ENCODE measurements at regions not wholly inside any gene's neighbourhood (a gene's known extent, or its start where the extent isn't known, plus 50 kb on each side); places are given as distances from the start of the nearest gene placed in this dataset.
A peak's percentile ranks its signal among the peaks of the same experiment; 100 is the strongest.

- intact Hi-C loops (cut with DNase I; ENCODE audit: low total_unique reads) = no loop called here
- Histone ChIP-seq H3K27ac (no peak overlapping the region), H3K36me3 (no peaks in the 10 kb centered on the region), H3K4me1 (peaks cover 0 to 43% (median 19%) of the 10 kb centered on the region in 4 donors), H3K4me3 (no peak overlapping the region), H3K27me3 (no peaks in the 10 kb centered on the region), H3K9me3 (no peaks in the 10 kb centered on the region)
- TF ChIP-seq CTCF (IDR thresholded peaks at IDR 0.05) = no peak
- DNase-seq = no peak
Measured at GRCh38 chr15:72995849-72996248, 56.4 kb upstream of the NEO1 start.

- Histone ChIP-seq H3K4me1 (peaks cover 0 to 38% (median 19%) of the 10 kb centered on the region in 4 donors), H3K27me3 (no peaks in the 10 kb centered on the region), H3K4me3 (peak overlapping the region in 1 of 2 donors; percentile 7), H3K27ac (peak overlapping the region; percentile 59 to 69), H3K9me3 (no peaks in the 10 kb centered on the region), H3K36me3 (no peaks in the 10 kb centered on the region)
- peak in 1 of 2 donors; percentile 31 for DNase-seq
- TF ChIP-seq CTCF (IDR thresholded peaks at IDR 0.05) = no peak
- intact Hi-C loops (cut with DNase I; ENCODE audit: low total_unique reads) = no loop called here
Measured at GRCh38 chr15:72994534-72995177, 57.6 kb upstream of the NEO1 start.

- no peaks in the 10 kb centered on the region for H3K27me3 ChIP-seq
- no peak for TF ChIP-seq CTCF (IDR thresholded peaks at IDR 0.05)
- peak overlapping the region; percentile 69 for H3K27ac ChIP-seq
- no peaks in the 10 kb centered on the region for H3K36me3 ChIP-seq
- H3K4me3 ChIP-seq = no peak overlapping the region
- peaks cover 0 to 38% (median 19%) of the 10 kb centered on the region in 4 donors for H3K4me1 ChIP-seq
- H3K9me3 ChIP-seq = no peaks in the 10 kb centered on the region
- intact Hi-C loops (cut with DNase I; ENCODE audit: low total_unique reads) = no loop called here
- no peak for DNase-seq
Measured at GRCh38 chr15:72992841-72993252, 59.4 kb upstream of the NEO1 start.

GRCh38 chr15:72991026-72991425 is 61.2 kb upstream of the NEO1 start:
- no peak for TF ChIP-seq CTCF (IDR thresholded peaks at IDR 0.05)
- H3K27me3 ChIP-seq = no peaks in the 10 kb centered on the region
- peaks cover 0 to 38% (median 19%) of the 10 kb centered on the region in 4 donors for H3K4me1 ChIP-seq
- intact Hi-C loops (cut with DNase I; ENCODE audit: low total_unique reads) = no loop called here
- peak overlapping the region in 1 of 2 donors; percentile 69 for H3K27ac ChIP-seq
- H3K9me3 ChIP-seq = no peaks in the 10 kb centered on the region
- H3K4me3 ChIP-seq = no peak overlapping the region
- no peak for DNase-seq
- no peaks in the 10 kb centered on the region for H3K36me3 ChIP-seq

GRCh38 chr15:72983801-72984545 is 68.3 kb upstream of the NEO1 start:
- no peak for TF ChIP-seq CTCF (IDR thresholded peaks at IDR 0.05)
- intact Hi-C loops (cut with DNase I; ENCODE audit: low total_unique reads) = no loop called here
- DNase-seq = no peak
- H3K36me3 ChIP-seq = no peaks in the 10 kb centered on the region
- H3K4me3 ChIP-seq = no peak overlapping the region
- no peak overlapping the region for H3K27ac ChIP-seq
- no peaks in the 10 kb centered on the region for H3K27me3 ChIP-seq
- H3K9me3 ChIP-seq = no peaks in the 10 kb centered on the region
- peaks cover 0 to 11% (median 3%) of the 10 kb centered on the region in 4 donors for H3K4me1 ChIP-seq
